Endothelial cell of umbilical vein (primary cell): ENCODE measurements at regions not wholly inside any gene's neighbourhood (a gene's known extent, or its start where the extent isn't known, plus 50 kb on each side); places are given as distances from the start of the nearest gene placed in this dataset.

Source experiments
- EZH2 ChIP-seq: IDR thresholded peaks from 2 replicates; pipeline ENCODE4 v1.6.1; 2012; ENCODE audit warnings: borderline replicate concordance, low read depth, mild to moderate bottlenecking, moderate library complexity, low read length, inconsistent platforms; ENCODE audit not compliant: severe bottlenecking
- POLR2A ChIP-seq: IDR thresholded peaks from 2 replicates; pipeline ENCODE4 v1.6.1; 2012; ENCODE audit warnings: low read depth, mild to moderate bottlenecking, control low read depth, low read length
- POLR2AphosphoS5 ChIP-seq: IDR thresholded peaks from 2 replicates; pipeline ENCODE4 v1.6.1; 2012; ENCODE audit warnings: low read depth, mild to moderate bottlenecking, control low read depth, low read length, moderate library complexity; ENCODE audit not compliant: insufficient read depth
- TF ChIP-seq, protein P1 (sequence below), 2 donors: IDR thresholded peaks; 1 replicate in 1 of 2; 2 replicates in 1 of 2; pipeline ENCODE4 v1.5.1; 2011; ENCODE audit warnings: low read length in 2 of 2, mild to moderate bottlenecking in 2 of 2, moderate library complexity in 2 of 2, control low read depth in 1 of 2, inconsistent platforms in 1 of 2, low read depth in 1 of 2; ENCODE audit not compliant: insufficient read depth in 1 of 2; ENCODE audit errors: extremely low read depth in 1 of 2

DNA sequence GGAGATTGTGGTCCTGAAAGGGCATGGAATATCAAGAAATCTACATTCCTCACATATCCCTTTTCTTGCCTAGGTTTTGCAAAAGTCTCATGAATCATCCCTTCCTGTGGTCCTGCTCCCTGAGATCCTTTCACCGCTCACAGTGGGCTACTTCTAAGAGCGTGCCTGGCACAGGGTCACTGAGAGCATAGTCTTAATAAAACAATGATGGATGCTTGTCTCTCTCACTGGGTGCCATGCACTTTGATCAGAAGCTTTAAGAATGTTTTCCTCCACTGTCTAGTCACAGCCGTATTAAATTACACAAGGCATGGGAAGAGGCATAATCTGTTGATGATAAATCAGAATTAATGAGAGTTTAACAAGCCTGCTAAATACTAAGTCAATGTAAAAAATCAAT lies 269.7 kb upstream of the ATP10A start:
- TF ChIP-seq, protein P1, sequence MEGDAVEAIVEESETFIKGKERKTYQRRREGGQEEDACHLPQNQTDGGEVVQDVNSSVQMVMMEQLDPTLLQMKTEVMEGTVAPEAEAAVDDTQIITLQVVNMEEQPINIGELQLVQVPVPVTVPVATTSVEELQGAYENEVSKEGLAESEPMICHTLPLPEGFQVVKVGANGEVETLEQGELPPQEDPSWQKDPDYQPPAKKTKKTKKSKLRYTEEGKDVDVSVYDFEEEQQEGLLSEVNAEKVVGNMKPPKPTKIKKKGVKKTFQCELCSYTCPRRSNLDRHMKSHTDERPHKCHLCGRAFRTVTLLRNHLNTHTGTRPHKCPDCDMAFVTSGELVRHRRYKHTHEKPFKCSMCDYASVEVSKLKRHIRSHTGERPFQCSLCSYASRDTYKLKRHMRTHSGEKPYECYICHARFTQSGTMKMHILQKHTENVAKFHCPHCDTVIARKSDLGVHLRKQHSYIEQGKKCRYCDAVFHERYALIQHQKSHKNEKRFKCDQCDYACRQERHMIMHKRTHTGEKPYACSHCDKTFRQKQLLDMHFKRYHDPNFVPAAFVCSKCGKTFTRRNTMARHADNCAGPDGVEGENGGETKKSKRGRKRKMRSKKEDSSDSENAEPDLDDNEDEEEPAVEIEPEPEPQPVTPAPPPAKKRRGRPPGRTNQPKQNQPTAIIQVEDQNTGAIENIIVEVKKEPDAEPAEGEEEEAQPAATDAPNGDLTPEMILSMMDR (IDR thresholded peaks at IDR 0.05; ENCODE audit: extremely low read depth in 1 of 2, insufficient read depth in 1 of 2, low read depth in 1 of 2, low read length in 2 of 2) = no peak
- TF ChIP-seq POLR2A (no peak), EZH2 (no peak), POLR2AphosphoS5 (no peak)
